HepG2 (cell line): ENCODE measurements at regions not wholly inside any gene's neighbourhood (a gene's known extent, or its start where the extent isn't known, plus 50 kb on each side); places are given as distances from the start of the nearest gene placed in this dataset.

Experiments used
- ATAC-seq: fragments of 200-7000 bp; cut with Tn5 transposase; 3 replicates; pipeline ENCODE4 v1.9.1; 2020; ENCODE audit warnings: mild to moderate bottlenecking, moderate library complexity
- BruUV-seq: library from RNA; stranded (reverse); fragments of 400-500 nt; replicated peaks from 2 replicates; lab custom pipeline; 2021; lab: Mats Ljungman, UMichigan
- CTCF ChIA-PET: fragments of 300-600 bp; formaldehyde crosslinking; extraction: SDS; loops from one replicate; lab custom pipeline; 2021; ENCODE audit warnings: low total read pairs, inconsistent platforms, low intra/inter-chr PET ratio; lab: Yijun Ruan, JAX
- POLR2A ChIA-PET: fragments of 350-600 bp; sonication (Branson Sonifier 250); formaldehyde crosslinking; loops from one replicate; lab custom pipeline; 2020; ENCODE audit warnings: antibody characterized with exemption, inconsistent platforms; lab: Yijun Ruan, JAX
- DNase-seq: peaks from one replicate; pipeline ENCODE4 v3.0.0-alpha.2; 2015; ENCODE audit warnings: low spot score
- FAIRE-seq: peaks from 3 replicates; lab custom pipeline; 2011; peaks lifted over from hg19 to GRCh38; lab: Jason Lieb, UNC
- H2AFZ ChIP-seq: one replicate; pipeline ENCODE4 v1.6.1; 2011; ENCODE audit warnings: low read length, inconsistent platforms
- H3K27ac ChIP-seq: fragments of 300-600 bp; 3 replicates; pipeline ENCODE4 v1.8.0; 2011; ENCODE audit warnings: mixed run types, mild to moderate bottlenecking, mixed read lengths, low read length, inconsistent platforms; ENCODE audit not compliant: insufficient read depth; ENCODE audit errors: extremely low read length
- H3K27me3 ChIP-seq, 2 experiments: fragments of 200-600 bp in 1 of 2; 2 replicates in 1 of 2; 3 replicates in 1 of 2; pipeline versions ENCODE4 v1.6.0 to v1.8.0; 2011; ENCODE audit warnings: low read length in 2 of 2, mild to moderate bottlenecking in 2 of 2, moderate library complexity in 2 of 2, inconsistent platforms in 1 of 2; ENCODE audit not compliant: insufficient read depth in 2 of 2, control insufficient read depth in 1 of 2
- H3K36me3 ChIP-seq, 2 experiments: fragments of 200-600 bp in 1 of 2; replicated peaks in 1 of 2; 2 replicates in 1 of 2; 3 replicates in 1 of 2; pipeline versions ENCODE4 v1.5.1 to v1.8.0; 2011; ENCODE audit warnings: low read length in 2 of 2, inconsistent platforms in 1 of 2; ENCODE audit not compliant: insufficient read depth in 2 of 2, control insufficient read depth in 1 of 2
- H3K4me1 ChIP-seq: 2 replicates; pipeline ENCODE4 v1.5.1; 2012; ENCODE audit warnings: low read length, inconsistent platforms; ENCODE audit not compliant: insufficient read depth
- H3K4me2 ChIP-seq: 2 replicates; pipeline ENCODE4 v1.6.0; 2011; ENCODE audit warnings: low read depth, low read length, inconsistent platforms
- H3K4me3 ChIP-seq, 3 experiments: fragments of 200-600 bp in 1 of 3; sonication (generic), shearing (Covaris generic) in 1 of 3; replicated peaks in 1 of 3; 2 replicates each; pipeline ENCODE4 v1.5.1; 2011 to 2016; ENCODE audit warnings: low read length in 3 of 3, inconsistent platforms in 2 of 3, low read depth in 2 of 3, mild to moderate bottlenecking in 2 of 3, control low read depth in 1 of 3, mixed read lengths in 1 of 3; ENCODE audit not compliant: insufficient read depth in 1 of 3
- H3K79me2 ChIP-seq: one replicate; pipeline ENCODE4 v1.6.1; 2011; ENCODE audit warnings: low read length, inconsistent platforms; ENCODE audit not compliant: insufficient read depth
- H3K9ac ChIP-seq: 2 replicates; pipeline ENCODE4 v1.6.0; 2011; ENCODE audit warnings: mild to moderate bottlenecking, low read depth, low read length, inconsistent platforms; ENCODE audit not compliant: insufficient read depth
- H3K9me3 ChIP-seq: 2 replicates; pipeline ENCODE4 v1.5.1; 2012; ENCODE audit warnings: mild to moderate bottlenecking, low read length
- H4K20me1 ChIP-seq: 2 replicates; pipeline ENCODE4 v1.6.0; 2011; ENCODE audit warnings: inconsistent platforms, mild to moderate bottlenecking, low read length, moderate library complexity; ENCODE audit not compliant: insufficient read depth
- IRF2 ChIP-seq: IDR thresholded peaks from 2 replicates; pipeline ENCODE4 v1.6.1; 2018; ENCODE audit warnings: missing genetic modification reagents, missing compliant biosample characterization
- JARID2 ChIP-seq: sonication (generic); formaldehyde crosslinking; IDR thresholded peaks from 2 replicates; pipeline ENCODE4 v1.8.1; 2023; ENCODE audit warnings: missing genetic modification reagents, inconsistent platforms; ENCODE audit not compliant: insufficient replicate concordance
- RAD21 ChIP-seq: fragments of 450-650 bp; formaldehyde crosslinking; IDR thresholded peaks from 2 replicates; pipeline ENCODE4 v1.5.0; 2020; ENCODE audit warnings: mild to moderate bottlenecking
- TCF12 ChIP-seq, 2 experiments: fragments of 450-650 bp in 1 of 2; sonication (generic) in 1 of 2; formaldehyde crosslinking in 1 of 2; IDR thresholded peaks; 2 replicates each; pipeline versions ENCODE4 v1.6.1 to v1.8.0; 2017 to 2022; ENCODE audit warnings: antibody characterized with exemption in 1 of 2, mild to moderate bottlenecking in 1 of 2, missing genetic modification reagents in 1 of 2, moderate library complexity in 1 of 2
- U2AF2 ChIP-seq: fragments of 200-400 bp; formaldehyde crosslinking; IDR thresholded peaks from 2 replicates; pipeline ENCODE4 v1.6.1; 2017; ENCODE audit warnings: low read depth, mild to moderate bottlenecking, low read length
- ZGPAT ChIP-seq: IDR thresholded peaks from 2 replicates; pipeline ENCODE4 v1.6.1; 2016; ENCODE audit warnings: mild to moderate bottlenecking
- ZMAT5 ChIP-seq: sonication (generic); formaldehyde crosslinking; IDR thresholded peaks from 2 replicates; pipeline ENCODE4 v1.5.0; 2020; ENCODE audit warnings: mild to moderate bottlenecking, low read depth, missing genetic modification reagents, borderline replicate concordance
- ZNF207 ChIP-seq: fragments of 450-650 bp; IDR thresholded peaks from 2 replicates; pipeline ENCODE4 v1.6.1; 2016; ENCODE audit warnings: antibody characterized with exemption, borderline replicate concordance
- ZNF235 ChIP-seq: sonication (generic); formaldehyde crosslinking; IDR thresholded peaks from 2 replicates; pipeline ENCODE4 v1.8.1; 2023; ENCODE audit warnings: mild to moderate bottlenecking, missing genetic modification reagents, borderline replicate concordance
- ZNF280D ChIP-seq: sonication (generic); formaldehyde crosslinking; IDR thresholded peaks from 2 replicates; pipeline ENCODE4 v1.5.1; 2020; ENCODE audit warnings: mild to moderate bottlenecking, missing genetic modification reagents
- ZSCAN25 ChIP-seq: sonication (generic); formaldehyde crosslinking; IDR thresholded peaks from 2 replicates; pipeline ENCODE4 v1.8.0; 2022; ENCODE audit warnings: mild to moderate bottlenecking, missing genetic modification reagents
- WGBS: methylation state at CpG from one replicate; pipeline ENCODE4 v1.1.6; 2017; ENCODE audit warnings: low lambda C conversion rate; 5-methylcytosine and 5-hydroxymethylcytosine counted together
- in situ Hi-C: cut with HindIII; loops from 2 replicates; pipeline ENCODE4 v1.10.0; 2017; ENCODE audit warnings: low pct_unique_long_range_greater_than_20kb; ENCODE audit not compliant: extremely low pct_ligation_motif_present
- intact Hi-C: fragments of 100-400 bp; cut with micrococcal nuclease; formaldehyde crosslinking; loops from one replicate; pipeline ENCODE4 v1.10.0; 2022; ENCODE audit not compliant: unreplicated experiment

- BruUV-seq = no TSS peak
- intact Hi-C loops (no loop called here), in situ Hi-C loops (loop anchor here (10.0 kb wide), 1 partner anchor 108 kb away; no protein-coding TSS in a partner anchor)
- WGBS = 49% methylated on average over 12 of the region's 12 CpGs
- CTCF ChIA-PET = no interaction called here
- Histone ChIP-seq H3K9ac (no peak overlapping the region), H3K9me3 (no peaks in the 10 kb centered on the region), H3K4me3 (no peak overlapping the region), H3K4me1 (no peaks in the 10 kb centered on the region), H3K27me3 (peaks cover 3 to 38% of the 10 kb centered on the region in 2 experiments; a peak in 3 of 5 replicates), H4K20me1 (no peaks in the 10 kb centered on the region), H3K4me2 (no peak overlapping the region), H3K79me2 (no peaks in the 10 kb centered on the region), H3K27ac (no peak overlapping the region)
- FAIRE-seq (no peak), ATAC-seq (no peak)
- TF ChIP-seq RAD21 (CRISPR knock-in tag) (no peak), JARID2 (CRISPR knock-in tag) (no peak), ZNF280D (CRISPR knock-in tag) (no peak), IRF2 (CRISPR knock-in tag) (no peak), ZNF235 (no peak), TCF12 (IDR thresholded peaks at IDR 0.05) (no peak), TCF12 (CRISPR knock-in tag; IDR thresholded peaks at IDR 0.05) (no peak), ZMAT5 (CRISPR knock-in tag) (no peak), ZNF207 (no peak), U2AF2 (no peak), ZSCAN25 (CRISPR knock-in tag) (no peak), ZGPAT (CRISPR knock-in tag) (no peak)
- TF ChIP-seq, all 625 proteins: peak for 0
- no peak for DNase-seq
- Histone ChIP-seq H3K36me3 (no peaks in the 10 kb centered on the region), H2AFZ (no peak overlapping the region)
- POLR2A ChIA-PET = no interaction called here
Measured at GRCh38 chr3:14266361-14266760, 87.7 kb downstream of the LSM3 start.
